DMS79 treated with DMSO at 0.1 percent for 48 hours (cell line): ENCODE measurements at regions not wholly inside any gene's neighbourhood (a gene's known extent, or its start where the extent isn't known, plus 50 kb on each side); places are given as distances from the start of the nearest gene placed in this dataset.
"Not testable (repeated sequence)": the region's sequence is repeated elsewhere in the genome, so short reads cannot be mapped to it uniquely, and the experiment has no call there.

Experiments
- DNase-seq: peaks from one replicate; lab custom pipeline; 2025; lab: John Stamatoyannopoulos, UW

DNA sequence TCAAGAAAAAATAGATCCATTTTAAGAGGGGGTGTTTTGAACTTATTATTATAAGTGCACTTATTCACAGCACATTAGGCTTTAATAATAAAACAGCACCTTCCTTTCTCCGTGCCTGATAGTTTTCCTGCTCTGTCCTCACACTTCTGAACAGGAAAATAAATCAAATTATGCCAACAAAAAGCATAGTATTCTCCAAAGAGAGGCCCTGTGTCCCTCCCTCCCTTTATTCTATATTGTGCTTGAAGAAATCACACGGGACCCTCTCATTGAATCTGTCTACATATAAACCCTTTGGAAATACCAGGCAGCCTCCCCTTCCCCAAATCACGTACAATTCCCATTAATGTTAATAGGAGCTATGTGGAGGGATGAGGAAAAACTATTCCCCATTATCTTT is 462.9 kb upstream of the NRSN1 start:
- no peak for DNase-seq

DNA sequence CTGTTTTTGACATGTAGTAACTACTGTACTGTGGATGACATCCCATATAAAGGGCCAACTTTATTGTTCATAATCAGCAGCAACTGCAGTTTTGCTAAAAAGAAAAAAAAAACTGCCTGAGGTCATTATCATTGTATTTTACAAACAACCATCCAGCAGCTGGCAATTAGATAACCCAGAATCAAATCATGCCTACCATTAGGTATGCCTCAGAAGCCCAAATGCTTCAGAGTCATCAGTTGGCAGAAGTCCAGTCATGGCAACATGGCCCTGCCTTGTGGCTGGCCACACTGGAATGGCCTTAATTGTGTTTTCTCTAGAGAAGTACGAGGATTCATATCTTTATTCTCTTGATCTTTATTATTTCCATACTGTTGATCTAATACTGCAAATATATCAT is 462.4 kb upstream of the NRSN1 start:
- no peak for DNase-seq

DNA sequence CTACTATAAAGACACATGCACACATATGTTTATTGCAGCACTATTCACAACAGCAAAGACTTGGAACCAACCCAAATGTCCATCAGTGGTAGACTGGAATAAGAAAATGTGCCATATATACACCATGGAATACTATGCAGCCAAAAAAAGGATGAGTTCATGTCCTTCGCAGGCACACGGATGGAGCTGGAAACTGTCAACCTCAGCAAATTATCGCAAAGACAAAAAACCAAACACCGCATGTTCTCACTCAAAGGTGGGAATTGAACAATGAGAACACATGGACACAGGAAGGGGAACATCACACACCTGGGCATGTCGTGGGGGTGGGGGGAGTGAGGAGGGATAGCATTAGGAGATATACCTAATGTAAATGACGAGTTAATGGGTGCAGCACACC is 460.1 kb upstream of the NRSN1 start:
- not testable (repeated sequence) for DNase-seq

DNA sequence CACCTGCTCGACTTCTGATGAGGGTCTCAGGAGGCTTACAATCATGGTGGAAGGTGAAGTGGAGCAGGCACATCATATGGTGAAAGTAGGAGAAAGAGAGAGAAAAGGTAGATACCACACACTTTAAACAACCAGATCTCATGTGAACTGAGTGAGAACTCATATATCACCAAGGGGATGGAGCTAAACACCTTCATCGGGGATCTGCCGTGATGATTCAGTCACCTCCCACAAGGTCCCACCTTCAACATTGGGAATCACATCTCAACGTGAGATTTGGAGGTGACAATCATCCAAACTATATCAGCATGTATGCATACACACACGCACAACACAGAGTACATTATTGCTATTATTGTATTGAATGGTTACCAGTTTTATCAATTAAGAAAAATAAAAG is 453.3 kb upstream of the NRSN1 start:
- no peak for DNase-seq

DNA sequence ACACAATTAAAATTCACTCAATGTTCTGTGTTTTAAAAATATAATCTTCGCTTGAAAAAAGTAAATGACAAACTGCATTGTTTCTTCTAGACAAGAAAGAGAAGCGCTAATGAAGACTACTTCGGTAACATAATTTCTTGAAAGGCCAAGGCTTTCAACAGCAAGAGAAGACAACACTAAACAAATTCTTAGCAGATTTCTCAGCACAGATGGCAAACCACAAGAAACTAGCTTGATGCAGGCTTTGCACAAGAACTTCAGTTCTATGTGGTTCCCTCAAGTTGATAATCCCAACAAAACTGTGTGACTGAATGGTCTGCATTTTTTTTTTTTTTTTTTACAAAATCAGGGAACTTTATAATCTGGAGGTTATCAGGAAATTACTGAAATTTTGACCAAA is 447.4 kb upstream of the NRSN1 start:
- DNase-seq: no peak

DNA sequence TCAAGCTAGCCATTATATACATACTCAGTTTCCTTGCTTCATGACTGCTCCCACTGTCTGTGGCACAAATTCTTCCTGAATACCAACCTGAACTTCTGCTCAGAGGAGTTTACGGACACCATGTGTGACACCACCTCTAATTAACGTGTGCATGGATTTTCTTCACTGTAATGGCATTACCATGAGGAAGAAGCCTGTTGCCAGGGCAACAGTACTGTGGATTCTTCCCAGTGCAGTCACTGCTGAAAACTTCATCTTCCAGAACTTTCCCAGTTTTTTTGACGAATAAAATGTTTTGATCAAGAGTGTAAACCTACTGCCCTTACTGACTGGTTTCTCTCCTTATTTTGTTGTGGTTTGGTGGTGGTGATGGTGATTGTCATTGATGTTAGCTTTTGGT is 444.3 kb upstream of the NRSN1 start:
- no peak for DNase-seq

DNA sequence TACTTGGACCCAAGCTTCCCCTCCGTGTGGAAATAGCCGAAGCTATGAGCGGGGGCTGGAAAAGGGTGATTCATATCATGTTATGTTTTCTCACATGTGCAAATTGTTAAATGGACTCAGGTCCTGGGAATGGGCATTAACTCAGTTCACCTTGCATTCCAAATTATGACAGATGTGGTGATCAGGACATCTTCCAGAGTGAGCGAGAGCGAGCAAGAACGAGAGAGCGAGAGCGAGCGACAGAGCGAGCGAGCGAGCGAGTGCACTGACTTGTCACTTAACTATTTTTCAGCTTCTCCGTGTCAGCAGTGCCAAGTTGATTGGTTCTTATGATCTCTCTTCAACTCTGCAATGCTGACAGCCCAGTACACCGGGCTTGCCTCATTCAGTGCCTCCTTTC is 437.4 kb upstream of the NRSN1 start:
- DNase-seq: no peak

DNA sequence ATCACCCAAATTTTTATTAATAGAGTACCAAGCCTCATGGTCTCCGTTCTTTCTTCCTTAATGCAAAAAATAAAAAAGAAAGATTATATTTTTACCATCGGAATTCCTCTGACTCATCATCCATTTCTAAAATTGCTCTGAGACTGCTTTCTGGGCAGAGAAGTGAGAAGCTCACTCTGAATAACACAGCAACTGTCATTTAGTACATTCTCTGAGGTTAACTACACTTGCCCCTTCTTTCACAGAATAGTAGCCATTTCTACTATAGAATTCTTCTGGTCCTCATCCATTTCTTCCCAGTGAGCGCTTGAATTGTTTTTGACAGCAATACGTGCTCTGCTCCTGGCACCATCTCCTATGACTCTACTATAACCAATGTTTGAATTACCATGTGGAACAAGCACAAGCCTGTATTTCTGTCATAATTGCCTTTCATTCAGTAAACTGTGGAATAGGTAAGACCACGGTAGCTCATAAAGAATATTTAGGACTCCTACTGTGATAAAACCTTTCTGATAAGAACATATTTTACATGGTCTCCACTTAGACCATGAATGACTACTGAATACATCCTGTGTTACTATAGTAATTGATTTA is 435.5 kb upstream of the NRSN1 start:
- DNase-seq: peak; percentile 35

DNA sequence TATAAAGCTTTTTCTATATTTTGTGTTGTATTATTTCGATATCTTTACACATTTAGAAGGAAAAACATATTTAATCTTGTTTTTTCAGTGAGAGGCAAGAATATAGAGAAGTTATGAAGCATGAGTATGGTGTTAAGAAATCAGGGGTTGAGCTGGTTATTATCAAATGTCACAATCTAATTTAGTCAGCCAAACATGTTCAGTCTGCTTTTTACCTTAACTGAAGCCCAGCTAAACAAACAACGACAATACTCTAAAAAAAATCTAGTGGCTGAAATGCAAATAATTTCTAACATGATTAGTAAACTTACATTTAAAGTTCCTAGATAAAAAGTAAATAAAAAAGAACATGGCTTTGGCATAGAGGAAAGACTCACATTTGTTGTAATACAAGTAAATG is 433.8 kb upstream of the NRSN1 start:
- no peak for DNase-seq

DNA sequence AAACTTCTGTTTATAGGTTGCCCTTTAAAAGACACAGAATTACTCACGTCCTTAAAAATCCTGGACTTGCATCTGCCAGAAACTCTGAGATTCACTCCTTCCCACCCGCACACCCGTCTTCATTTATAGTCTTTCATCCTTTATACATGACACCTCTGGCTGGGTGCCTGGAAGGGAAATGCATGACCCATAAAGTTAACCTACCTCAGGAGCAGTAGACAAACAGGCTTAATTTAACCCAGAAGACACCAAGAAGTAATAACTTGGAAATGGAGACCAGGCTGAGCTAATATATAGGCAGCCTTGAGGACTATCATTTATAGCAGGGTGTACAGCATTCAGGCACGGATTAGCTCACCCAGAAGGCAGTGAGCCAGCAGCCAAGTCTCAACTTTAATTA is 429.0 kb upstream of the NRSN1 start:
- DNase-seq: no peak

DNA sequence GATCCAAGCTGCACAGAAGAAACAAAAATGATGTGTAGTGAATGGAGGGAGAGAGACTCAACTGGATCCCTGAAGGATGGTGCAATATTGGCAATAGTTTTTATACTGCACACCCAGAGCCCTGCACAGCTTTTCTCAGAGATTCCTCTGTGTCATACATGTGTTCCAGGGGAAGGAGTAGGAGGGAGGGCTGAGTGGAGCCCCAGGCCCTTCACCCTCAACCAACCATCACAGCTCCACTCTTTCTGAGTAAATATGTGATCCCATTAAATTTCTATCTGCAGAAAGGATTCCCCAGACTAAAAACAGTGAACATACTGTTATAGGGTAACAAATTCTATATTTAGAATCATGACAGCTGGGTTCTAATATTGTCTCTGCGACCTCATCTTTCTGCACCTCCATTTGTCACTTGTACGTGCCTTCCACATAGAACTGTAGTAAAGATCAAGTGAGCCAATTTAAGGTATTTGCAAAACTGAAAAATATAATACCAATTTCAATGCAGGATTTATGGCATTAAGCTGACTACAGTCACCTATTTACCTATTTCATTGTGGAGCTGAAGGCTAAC is 421.4 kb upstream of the NRSN1 start:
- DNase-seq: no peak

DNA sequence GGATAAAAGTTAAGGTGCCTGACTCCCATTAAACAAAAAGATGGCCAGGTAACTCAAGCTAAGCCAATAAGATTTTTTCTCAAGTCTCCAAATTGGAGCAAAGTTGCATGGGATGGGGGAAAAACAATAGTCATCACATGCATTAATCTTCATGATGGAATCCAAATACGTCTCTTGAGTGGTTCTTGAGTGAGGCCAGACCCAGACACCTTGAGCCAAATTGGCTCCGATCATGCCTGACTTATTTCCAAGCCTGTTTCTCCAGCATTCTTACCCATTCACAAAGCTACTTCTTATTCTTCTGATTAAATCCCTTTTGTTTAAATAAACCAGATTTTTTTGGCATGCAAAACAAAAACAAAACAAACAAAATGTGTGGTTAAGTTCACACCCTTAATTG is 420.3 kb upstream of the NRSN1 start:
- peak; percentile 29 for DNase-seq

DNA sequence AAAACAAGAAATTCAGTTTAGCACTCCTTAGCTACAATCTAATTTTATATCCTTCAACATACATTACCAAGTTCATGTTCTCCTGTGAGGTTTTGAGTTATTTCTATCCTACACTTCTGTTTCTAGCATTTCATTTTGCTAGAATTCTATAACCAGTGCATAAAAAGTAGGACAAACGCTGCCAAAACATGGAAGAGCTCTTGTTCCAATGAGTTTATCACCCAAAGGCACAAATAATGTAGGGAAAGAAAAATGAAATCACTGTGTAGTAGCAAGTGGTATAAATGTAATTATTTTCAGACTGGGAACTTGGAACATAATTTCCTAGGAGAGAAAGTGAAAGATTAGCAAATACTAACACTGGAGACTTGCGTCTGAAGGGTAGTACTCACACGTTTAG is 413.3 kb upstream of the NRSN1 start:
- DNase-seq: no peak

DNA sequence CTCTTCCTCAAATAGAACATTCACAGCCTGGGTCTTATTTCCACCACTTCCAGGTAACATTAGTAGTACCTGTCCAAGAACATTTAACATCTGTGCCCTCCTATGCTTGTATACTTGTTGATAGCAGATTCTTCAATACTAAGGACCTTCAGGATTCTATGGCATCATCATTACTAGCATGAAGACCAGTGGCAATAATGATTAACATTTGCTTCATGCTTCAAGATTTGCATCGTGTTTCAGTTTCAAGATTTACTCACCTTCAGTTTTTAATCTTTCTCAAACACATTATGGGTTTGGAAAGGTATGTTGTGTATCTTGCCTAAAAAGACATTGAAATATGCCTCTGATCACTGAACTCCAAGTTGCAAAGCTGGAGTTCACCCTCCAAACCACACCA is 412.8 kb upstream of the NRSN1 start:
- DNase-seq: no peak

DNA sequence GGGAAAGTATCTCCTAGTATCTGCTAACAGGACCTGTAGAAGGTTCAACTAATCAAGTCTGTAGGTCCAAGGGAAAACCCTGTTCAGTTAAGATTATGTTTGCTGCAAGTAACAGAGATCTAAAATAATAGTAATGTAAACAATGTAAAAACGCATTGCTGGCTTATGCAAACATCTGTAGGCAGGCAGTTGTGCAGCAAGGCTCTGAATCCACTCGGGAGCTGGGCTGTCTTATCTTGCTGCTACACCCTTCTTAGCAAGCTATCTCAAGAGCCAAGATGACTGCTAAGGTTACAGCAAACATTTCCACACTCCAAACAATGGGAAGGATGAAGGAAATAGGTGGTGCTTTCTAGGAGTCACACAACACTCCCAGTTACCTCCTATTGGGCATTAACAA is 397.3 kb upstream of the NRSN1 start:
- no peak for DNase-seq

DNA sequence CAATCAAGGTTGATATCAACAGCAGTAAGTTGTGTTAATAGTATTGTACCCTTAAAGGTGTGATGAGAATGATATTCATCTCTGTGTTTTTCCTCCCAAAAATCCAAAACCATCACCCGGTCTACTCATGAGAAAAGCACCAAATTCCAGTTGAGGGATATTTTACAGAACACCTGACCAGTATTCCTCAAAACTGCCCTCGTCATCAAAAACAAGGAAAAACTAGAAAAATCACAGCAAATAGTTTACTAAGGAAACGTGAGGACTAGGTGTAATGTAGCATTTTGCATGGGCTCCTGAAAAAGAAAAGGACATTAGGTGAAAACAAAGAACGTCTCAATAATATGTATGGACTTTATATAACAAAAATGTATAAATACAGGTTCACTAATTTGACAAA is 394.4 kb upstream of the NRSN1 start:
- no peak for DNase-seq

DNA sequence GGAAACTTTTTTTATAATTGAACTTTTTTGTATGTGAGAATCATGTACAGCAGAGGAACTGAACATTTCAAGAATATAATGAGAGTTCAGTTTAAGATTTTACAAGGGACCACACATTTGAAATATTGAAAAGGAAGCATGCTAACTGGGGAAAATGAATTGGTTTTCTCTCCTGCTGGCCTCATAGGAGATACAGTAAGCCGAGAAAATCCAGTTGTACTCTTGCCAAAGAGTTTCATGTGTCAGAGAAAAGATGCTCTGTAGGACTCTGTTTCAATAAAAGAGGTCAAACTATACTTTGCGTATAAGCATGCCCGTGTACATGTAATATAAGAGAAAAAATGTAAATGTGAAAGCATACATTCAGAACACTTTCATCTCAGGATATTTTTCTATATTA is 393.5 kb upstream of the NRSN1 start:
- DNase-seq: no peak

DNA sequence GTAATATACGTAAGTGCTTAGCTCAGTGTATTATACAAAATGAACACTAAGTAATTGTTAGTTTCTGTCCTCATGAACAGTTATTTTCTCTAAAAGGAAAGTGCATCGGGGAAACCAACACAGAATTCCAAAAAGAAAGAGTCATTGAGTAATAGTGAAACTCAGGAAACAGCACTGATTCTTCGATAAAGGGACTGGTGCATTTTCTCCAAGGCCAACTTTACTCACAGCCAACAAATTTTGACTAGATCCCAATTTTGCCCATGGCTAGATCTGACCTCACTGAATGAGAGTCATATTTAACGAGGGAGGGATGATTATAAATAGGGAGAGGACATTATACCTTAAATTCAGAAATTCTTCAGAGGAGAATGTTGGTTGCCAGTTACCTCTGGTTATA is 390.9 kb upstream of the NRSN1 start:
- DNase-seq: no peak

DNA sequence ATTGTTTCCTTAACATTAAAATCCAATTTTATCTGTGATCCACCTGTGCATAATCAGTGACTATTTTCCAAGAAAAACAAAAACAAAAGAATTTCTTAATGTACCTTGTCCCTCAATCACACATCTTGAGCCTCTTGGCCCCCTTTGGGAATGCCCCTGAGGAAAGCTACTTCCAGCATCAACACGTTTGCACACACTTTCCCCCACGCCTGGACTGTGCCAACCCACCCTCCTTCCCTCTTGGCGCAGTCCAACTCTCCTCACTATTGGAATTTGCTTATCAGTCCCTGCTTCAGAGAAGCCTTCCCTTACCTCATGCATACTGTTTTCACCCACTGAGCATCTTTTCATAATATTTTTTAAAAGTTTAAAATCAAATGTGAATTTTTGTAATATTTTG is 389.4 kb upstream of the NRSN1 start:
- DNase-seq: no peak

DNA sequence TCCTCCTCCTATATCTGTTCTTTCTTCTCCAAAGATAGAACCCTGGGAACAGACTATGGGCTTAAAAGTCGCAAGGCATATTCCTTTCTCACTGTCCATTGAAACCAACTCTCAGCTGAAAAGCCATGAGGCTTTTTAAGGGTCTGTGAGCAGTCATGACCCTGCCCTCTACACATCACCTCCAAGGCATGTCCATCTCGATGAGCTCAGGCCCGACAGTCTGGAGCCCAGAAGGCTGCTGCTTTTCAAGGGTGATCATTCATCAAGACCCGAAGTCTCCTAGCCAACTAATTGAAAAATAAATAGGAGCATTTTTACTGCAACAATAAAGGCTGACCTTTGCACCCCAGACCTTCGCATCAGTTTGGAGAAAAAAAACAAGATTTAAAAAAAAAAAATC is 378.8 kb upstream of the NRSN1 start:
- DNase-seq: no peak

DNA sequence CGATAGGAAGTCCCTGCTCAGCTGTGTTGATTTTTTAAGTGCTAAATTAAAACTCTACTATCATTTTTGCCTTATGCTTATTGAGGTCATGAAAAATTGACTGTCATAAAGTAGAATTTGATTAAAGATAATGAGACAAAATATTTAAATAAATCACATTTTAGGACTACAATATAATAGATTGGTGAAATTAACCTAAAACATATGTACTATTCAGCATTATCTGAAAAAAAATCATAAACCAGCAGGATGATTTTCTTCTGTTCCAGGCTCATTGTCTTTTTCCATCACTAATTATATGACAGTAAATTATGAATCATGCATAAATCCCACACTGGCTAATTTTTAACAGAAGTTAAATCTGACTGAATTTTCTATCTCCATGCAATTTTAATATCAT is 373.6 kb upstream of the NRSN1 start:
- no peak for DNase-seq

DNA sequence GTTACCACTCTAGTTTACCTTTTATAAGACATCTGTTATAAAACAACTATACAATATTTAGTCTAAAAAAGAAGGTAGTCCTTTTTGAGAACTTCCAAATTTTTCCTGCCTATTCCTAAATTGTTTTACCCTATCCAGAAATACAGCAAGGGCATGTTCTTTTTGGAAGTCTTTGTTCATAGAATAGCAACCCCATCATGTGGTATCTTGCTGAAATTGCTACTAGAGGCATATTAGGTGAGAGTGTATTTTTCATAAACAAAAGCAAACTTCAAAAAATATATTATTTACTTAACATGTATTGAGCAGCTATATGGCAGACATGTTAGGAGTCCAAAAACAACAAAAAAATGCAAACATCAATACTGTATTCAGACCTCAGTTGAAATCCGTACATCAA is 371.8 kb upstream of the NRSN1 start:
- no peak for DNase-seq

DNA sequence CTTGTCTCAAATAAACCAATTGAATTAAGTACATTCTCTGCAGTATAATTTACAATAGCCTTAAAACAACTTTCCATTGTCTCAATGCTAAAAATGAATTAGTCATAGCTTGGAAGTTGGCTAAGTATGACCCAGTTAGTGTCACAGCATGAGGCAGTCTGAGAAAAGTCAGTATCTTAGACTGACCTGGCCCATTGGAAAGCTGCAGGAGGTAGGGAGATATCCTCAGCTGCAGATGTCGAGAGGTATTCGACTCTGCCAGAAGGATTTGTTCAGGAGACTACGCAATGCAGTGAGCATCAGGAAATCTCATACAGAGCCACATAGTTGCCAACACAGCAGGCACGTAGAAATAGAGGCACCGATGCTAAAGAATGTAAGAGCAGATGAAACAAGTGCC is 350.9 kb upstream of the NRSN1 start:
- no peak for DNase-seq

DNA sequence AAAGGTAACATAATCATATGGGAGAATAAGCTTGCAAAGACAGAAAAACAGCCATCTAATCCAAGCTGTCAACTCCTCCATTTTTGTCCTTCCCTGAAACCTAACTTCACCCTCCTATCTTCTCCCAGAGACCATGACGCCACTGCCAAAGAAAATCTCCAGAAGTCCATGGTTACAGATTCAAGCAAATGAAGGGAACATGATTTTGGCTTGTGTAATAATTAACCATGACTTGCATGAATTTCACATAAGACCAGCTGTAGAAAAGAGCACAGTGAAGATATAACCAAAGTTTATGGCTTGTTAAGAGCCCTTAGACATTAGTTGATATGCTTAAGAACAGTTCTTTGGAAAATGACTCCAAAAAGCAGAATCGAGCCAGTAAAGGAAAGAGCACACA is 342.1 kb upstream of the NRSN1 start:
- no peak for DNase-seq
